ENCODE measurements at regions not wholly inside any gene's neighbourhood (a gene's known extent, or its start where the extent isn't known, plus 50 kb on each side); places are given as distances from the start of the nearest gene placed in this dataset.
"Not testable (repeated sequence)": the region's sequence is repeated elsewhere in the genome, so short reads cannot be mapped to it uniquely, and the experiment has no call there.

GRCh38 chr3:5607581-5607980, 420.1 kb downstream of the EDEM1 start:
- WGBS: 56% methylated on average over 1 of the region's 1 CpG
- no peaks in the 10 kb centered on the region for H3K27me3 ChIP-seq
- no peaks in the 10 kb centered on the region for H3K4me1 ChIP-seq
- H3K4me3 ChIP-seq: no peak overlapping the region
- no peak for TF ChIP-seq POLR2AphosphoS5 (IDR thresholded peaks at IDR 0.05)
- no peak for TF ChIP-seq EP300 (IDR thresholded peaks at IDR 0.05)
- no peak for TF ChIP-seq POLR2A (IDR thresholded peaks at IDR 0.05; ENCODE audit: low read depth)
- no peak for TF ChIP-seq CTCF (IDR thresholded peaks at IDR 0.05)
- DNase-seq (ENCODE audit: extremely low spot score): no peak
- intact Hi-C loops (cut with DNase I): no loop called here
- no peak overlapping the region for H3K27ac ChIP-seq (replicated peaks in 1 of 4)
- H3K9me3 ChIP-seq: peaks cover 0 to 4% (median 2%) of the 10 kb centered on the region in 4 donors
- H3K36me3 ChIP-seq: no peaks in the 10 kb centered on the region

- H3K4me3 ChIP-seq; DNase-seq (ENCODE audit: extremely low spot score); H3K4me1 ChIP-seq; H3K27me3 ChIP-seq; H3K27ac ChIP-seq (replicated peaks in 1 of 4); H3K36me3 ChIP-seq; H3K9me3 ChIP-seq; intact Hi-C loops (cut with DNase I): not testable (repeated sequence)
- WGBS: 85% methylated on average over 4 of the region's 4 CpGs
Measured at GRCh38 chr3:5608971-5609370, 421.5 kb downstream of the EDEM1 start.

- Histone ChIP-seq H3K4me1 (no peaks in the 10 kb centered on the region), H3K4me3 (no peak overlapping the region), H3K27ac (replicated peaks in 1 of 4) (no peak overlapping the region), H3K9me3 (no peaks in the 10 kb centered on the region), H3K36me3 (no peaks in the 10 kb centered on the region), H3K27me3 (peaks cover 0 to 3% (median 0%) of the 10 kb centered on the region in 4 donors)
- TF ChIP-seq EP300 (IDR thresholded peaks at IDR 0.05) (no peak), POLR2AphosphoS5 (IDR thresholded peaks at IDR 0.05) (no peak)
- intact Hi-C loops (cut with DNase I): no loop called here
- WGBS: 31% methylated on average over 3 of the region's 3 CpGs
- no peak for DNase-seq (ENCODE audit: extremely low spot score)
Measured at GRCh38 chr3:5613599-5613998, 426.1 kb downstream of the EDEM1 start.

- Histone ChIP-seq H3K9me3 (peaks cover 0 to 5% (median 0%) of the 10 kb centered on the region in 4 donors), H3K27ac (replicated peaks in 1 of 4) (no peak overlapping the region), H3K36me3 (no peaks in the 10 kb centered on the region), H3K4me1 (no peaks in the 10 kb centered on the region), H3K4me3 (no peak overlapping the region), H3K27me3 (peaks cover 0 to 3% (median 0%) of the 10 kb centered on the region in 4 donors)
- intact Hi-C loops (cut with DNase I): no loop called here
- no peak for TF ChIP-seq POLR2AphosphoS5 (IDR thresholded peaks at IDR 0.05)
- TF ChIP-seq CTCF (IDR thresholded peaks at IDR 0.05): no peak
- TF ChIP-seq POLR2A (IDR thresholded peaks at IDR 0.05; ENCODE audit: low read depth): no peak
- TF ChIP-seq EP300 (IDR thresholded peaks at IDR 0.05): no peak
- DNase-seq (ENCODE audit: extremely low spot score): no peak
- 47% methylated on average over 4 of the region's 4 CpGs for WGBS
Measured at GRCh38 chr3:5616873-5617272, 429.4 kb downstream of the EDEM1 start.

GRCh38 chr3:5618170-5618569, 430.7 kb downstream of the EDEM1 start:
- TF ChIP-seq EP300 (IDR thresholded peaks at IDR 0.05) (no peak), CTCF (IDR thresholded peaks at IDR 0.05) (no peak), POLR2A (IDR thresholded peaks at IDR 0.05; ENCODE audit: low read depth) (no peak), POLR2AphosphoS5 (IDR thresholded peaks at IDR 0.05) (no peak)
- H3K4me1 ChIP-seq: no peaks in the 10 kb centered on the region
- peaks cover 0 to 3% (median 0%) of the 10 kb centered on the region in 4 donors for H3K27me3 ChIP-seq
- no peak overlapping the region for H3K4me3 ChIP-seq
- DNase-seq (ENCODE audit: extremely low spot score): no peak
- H3K27ac ChIP-seq (replicated peaks in 1 of 4): no peak overlapping the region
- intact Hi-C loops (cut with DNase I): no loop called here
- no peaks in the 10 kb centered on the region for H3K36me3 ChIP-seq
- peaks cover 0 to 18% (median 0%) of the 10 kb centered on the region in 4 donors for H3K9me3 ChIP-seq

- peaks cover 0 to 5% (median 0%) of the 10 kb centered on the region in 4 donors for H3K27me3 ChIP-seq
- H3K36me3 ChIP-seq: no peaks in the 10 kb centered on the region
- H3K4me1 ChIP-seq: no peaks in the 10 kb centered on the region
- H3K4me3 ChIP-seq: no peak overlapping the region
- DNase-seq (ENCODE audit: extremely low spot score): no peak
- no peak for TF ChIP-seq POLR2A (IDR thresholded peaks at IDR 0.05; ENCODE audit: low read depth)
- no peak for TF ChIP-seq CTCF (IDR thresholded peaks at IDR 0.05)
- H3K27ac ChIP-seq (replicated peaks in 1 of 4): no peak overlapping the region
- no peaks in the 10 kb centered on the region for H3K9me3 ChIP-seq
- WGBS: 62% methylated on average over 3 of the region's 3 CpGs
- intact Hi-C loops (cut with DNase I): no loop called here
Measured at GRCh38 chr3:5630406-5630805, 442.9 kb downstream of the EDEM1 start.
